ENCODE measurements at regions not wholly inside any gene's neighbourhood (a gene's known extent, or its start where the extent isn't known, plus 50 kb on each side); places are given as distances from the start of the nearest gene placed in this dataset.

GRCh38 chrX:4588466-4588865 lies 875.0 kb upstream of the PRKX start:
- no peak for TF ChIP-seq CTCF (conservative IDR thresholded peaks at IDR 0.05; ENCODE audit: low read depth in 2 of 2)
- TF ChIP-seq POLR2AphosphoS5 (IDR thresholded peaks at IDR 0.05; ENCODE audit: low read depth), result no peak
- TF ChIP-seq, protein P1, sequence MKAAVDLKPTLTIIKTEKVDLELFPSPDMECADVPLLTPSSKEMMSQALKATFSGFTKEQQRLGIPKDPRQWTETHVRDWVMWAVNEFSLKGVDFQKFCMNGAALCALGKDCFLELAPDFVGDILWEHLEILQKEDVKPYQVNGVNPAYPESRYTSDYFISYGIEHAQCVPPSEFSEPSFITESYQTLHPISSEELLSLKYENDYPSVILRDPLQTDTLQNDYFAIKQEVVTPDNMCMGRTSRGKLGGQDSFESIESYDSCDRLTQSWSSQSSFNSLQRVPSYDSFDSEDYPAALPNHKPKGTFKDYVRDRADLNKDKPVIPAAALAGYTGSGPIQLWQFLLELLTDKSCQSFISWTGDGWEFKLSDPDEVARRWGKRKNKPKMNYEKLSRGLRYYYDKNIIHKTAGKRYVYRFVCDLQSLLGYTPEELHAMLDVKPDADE (IDR thresholded peaks at IDR 0.05), result no peak
- TF ChIP-seq, protein P2, sequence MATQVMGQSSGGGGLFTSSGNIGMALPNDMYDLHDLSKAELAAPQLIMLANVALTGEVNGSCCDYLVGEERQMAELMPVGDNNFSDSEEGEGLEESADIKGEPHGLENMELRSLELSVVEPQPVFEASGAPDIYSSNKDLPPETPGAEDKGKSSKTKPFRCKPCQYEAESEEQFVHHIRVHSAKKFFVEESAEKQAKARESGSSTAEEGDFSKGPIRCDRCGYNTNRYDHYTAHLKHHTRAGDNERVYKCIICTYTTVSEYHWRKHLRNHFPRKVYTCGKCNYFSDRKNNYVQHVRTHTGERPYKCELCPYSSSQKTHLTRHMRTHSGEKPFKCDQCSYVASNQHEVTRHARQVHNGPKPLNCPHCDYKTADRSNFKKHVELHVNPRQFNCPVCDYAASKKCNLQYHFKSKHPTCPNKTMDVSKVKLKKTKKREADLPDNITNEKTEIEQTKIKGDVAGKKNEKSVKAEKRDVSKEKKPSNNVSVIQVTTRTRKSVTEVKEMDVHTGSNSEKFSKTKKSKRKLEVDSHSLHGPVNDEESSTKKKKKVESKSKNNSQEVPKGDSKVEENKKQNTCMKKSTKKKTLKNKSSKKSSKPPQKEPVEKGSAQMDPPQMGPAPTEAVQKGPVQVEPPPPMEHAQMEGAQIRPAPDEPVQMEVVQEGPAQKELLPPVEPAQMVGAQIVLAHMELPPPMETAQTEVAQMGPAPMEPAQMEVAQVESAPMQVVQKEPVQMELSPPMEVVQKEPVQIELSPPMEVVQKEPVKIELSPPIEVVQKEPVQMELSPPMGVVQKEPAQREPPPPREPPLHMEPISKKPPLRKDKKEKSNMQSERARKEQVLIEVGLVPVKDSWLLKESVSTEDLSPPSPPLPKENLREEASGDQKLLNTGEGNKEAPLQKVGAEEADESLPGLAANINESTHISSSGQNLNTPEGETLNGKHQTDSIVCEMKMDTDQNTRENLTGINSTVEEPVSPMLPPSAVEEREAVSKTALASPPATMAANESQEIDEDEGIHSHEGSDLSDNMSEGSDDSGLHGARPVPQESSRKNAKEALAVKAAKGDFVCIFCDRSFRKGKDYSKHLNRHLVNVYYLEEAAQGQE (IDR thresholded peaks at IDR 0.05; ENCODE audit: unreplicated experiment), result no peak
- no peak for TF ChIP-seq EZH2 (IDR thresholded peaks at IDR 0.05; ENCODE audit: low read depth, unreplicated experiment)
- no peak for TF ChIP-seq JUNB (IDR thresholded peaks at IDR 0.05; ENCODE audit: unreplicated experiment)
- no peak for TF ChIP-seq EZH2phosphoT487 (IDR thresholded peaks at IDR 0.05; ENCODE audit: unreplicated experiment)
- no peak for TF ChIP-seq CREB1 (CRISPR knock-in tag; IDR thresholded peaks at IDR 0.05; ENCODE audit: low read depth)
- no peak for TF ChIP-seq STAT1 (IDR thresholded peaks at IDR 0.05; ENCODE audit: unreplicated experiment)
- TF ChIP-seq ZNF114 (CRISPR knock-in tag; IDR thresholded peaks at IDR 0.05), result no peak
- TF ChIP-seq ZNF331 (CRISPR knock-in tag; IDR thresholded peaks at IDR 0.05; ENCODE audit: low read depth), result no peak
